Immature natural killer cell (primary cell): ENCODE measurements at regions not wholly inside any gene's neighbourhood (a gene's known extent, or its start where the extent isn't known, plus 50 kb on each side); places are given as distances from the start of the nearest gene placed in this dataset.

Experiments
- DNase-seq, 3 donors: peaks; one replicate each; pipeline ENCODE4 v3.0.0; 2022; ENCODE audit warnings: mixed read lengths in 1 of 3
- H3K27ac Mint-ChIP-seq, 6 donors: one replicate each; pipeline ENCODE4 v1.8.0; 2020; ENCODE audit warnings: mixed read lengths in 6 of 6, mild to moderate bottlenecking in 5 of 6, inconsistent platforms in 4 of 6, moderate library complexity in 3 of 6
- H3K27me3 Mint-ChIP-seq, 3 donors: one replicate each; pipeline ENCODE4 v1.8.0; 2020 to 2021; ENCODE audit warnings: low read depth in 3 of 3, mild to moderate bottlenecking in 3 of 3, mixed read lengths in 3 of 3, moderate library complexity in 3 of 3, inconsistent platforms in 1 of 3
- H3K36me3 Mint-ChIP-seq, 3 donors: one replicate each; pipeline ENCODE4 v1.8.0; 2020; ENCODE audit warnings: mixed read lengths in 3 of 3, inconsistent platforms in 2 of 3, mild to moderate bottlenecking in 2 of 3
- H3K4me1 Mint-ChIP-seq, 2 donors: one replicate each; pipeline ENCODE4 v1.8.0; 2020; ENCODE audit warnings: inconsistent platforms in 2 of 2, mild to moderate bottlenecking in 2 of 2, mixed read lengths in 2 of 2, moderate library complexity in 1 of 2
- H3K4me3 Mint-ChIP-seq, 5 donors: one replicate each; pipeline ENCODE4 v1.8.0; 2020; ENCODE audit warnings: mild to moderate bottlenecking in 5 of 5, mixed read lengths in 5 of 5, inconsistent platforms in 3 of 5, moderate library complexity in 3 of 5
- H3K9me3 Mint-ChIP-seq, 6 donors: one replicate each; pipeline ENCODE4 v1.8.0; 2020; ENCODE audit warnings: mild to moderate bottlenecking in 6 of 6, mixed read lengths in 6 of 6, inconsistent platforms in 4 of 6, moderate library complexity in 3 of 6

GRCh38 chr2:48146552-48146951 lies 167.9 kb upstream of the FOXN2 start:
- peak; percentile 59 to 68 (median 64) for DNase-seq
- Mint-ChIP-seq H3K36me3 (no peaks in the 10 kb centered on the region), H3K4me1 (peaks cover 33 to 34% of the 10 kb centered on the region in 2 donors), H3K4me3 (peak overlapping the region; percentile 71 to 81 (median 73)), H3K27me3 (peaks cover 2 to 9% (median 3%) of the 10 kb centered on the region in 3 donors), H3K9me3 (no peaks in the 10 kb centered on the region), H3K27ac (peak overlapping the region; percentile 77 to 96 (median 88))

- Mint-ChIP-seq H3K4me1 (peaks cover 33 to 34% of the 10 kb centered on the region in 2 donors), H3K27me3 (peaks cover 2 to 9% (median 3%) of the 10 kb centered on the region in 3 donors), H3K9me3 (no peaks in the 10 kb centered on the region), H3K36me3 (no peaks in the 10 kb centered on the region), H3K27ac (no peak overlapping the region), H3K4me3 (no peak overlapping the region)
- no peak for DNase-seq
Measured at GRCh38 chr2:48147719-48148118, 166.8 kb upstream of the FOXN2 start.

- no peak overlapping the region for H3K27ac Mint-ChIP-seq
- peaks cover 33 to 34% of the 10 kb centered on the region in 2 donors for H3K4me1 Mint-ChIP-seq
- H3K4me3 Mint-ChIP-seq = no peak overlapping the region
- no peaks in the 10 kb centered on the region for H3K9me3 Mint-ChIP-seq
- DNase-seq = no peak
- H3K36me3 Mint-ChIP-seq = no peaks in the 10 kb centered on the region
- H3K27me3 Mint-ChIP-seq = peaks cover 2 to 9% (median 3%) of the 10 kb centered on the region in 3 donors
Measured at GRCh38 chr2:48148841-48149430, 165.5 kb upstream of the FOXN2 start.

GRCh38 chr2:48157150-48157549 lies 157.3 kb upstream of the FOXN2 start:
- H3K27me3 Mint-ChIP-seq = peaks cover 3 to 12% (median 5%) of the 10 kb centered on the region in 3 donors
- peaks cover 15 to 22% (median 16%) of the 10 kb centered on the region in 6 donors for H3K9me3 Mint-ChIP-seq
- peaks cover 3 to 12% (median 11%) of the 10 kb centered on the region in 3 donors for H3K36me3 Mint-ChIP-seq
- no peak for DNase-seq
- H3K27ac Mint-ChIP-seq = no peak overlapping the region
- no peaks in the 10 kb centered on the region for H3K4me1 Mint-ChIP-seq
- H3K4me3 Mint-ChIP-seq = no peak overlapping the region

GRCh38 chr2:48161628-48162027 lies 152.9 kb upstream of the FOXN2 start:
- DNase-seq = no peak
- H3K4me1 Mint-ChIP-seq = no peaks in the 10 kb centered on the region
- H3K27me3 Mint-ChIP-seq = peaks cover 3 to 10% (median 5%) of the 10 kb centered on the region in 3 donors
- H3K9me3 Mint-ChIP-seq = peaks cover 15 to 25% (median 21%) of the 10 kb centered on the region in 6 donors
- H3K36me3 Mint-ChIP-seq = peaks cover 7 to 15% (median 13%) of the 10 kb centered on the region in 3 donors
- H3K27ac Mint-ChIP-seq = no peak overlapping the region
- no peak overlapping the region for H3K4me3 Mint-ChIP-seq

- Mint-ChIP-seq H3K27ac (no peak overlapping the region), H3K4me3 (no peak overlapping the region), H3K36me3 (peaks cover 5 to 15% (median 9%) of the 10 kb centered on the region in 3 donors), H3K9me3 (peaks cover 5 to 23% (median 13%) of the 10 kb centered on the region in 6 donors), H3K27me3 (peaks cover 2 to 6% (median 5%) of the 10 kb centered on the region in 3 donors), H3K4me1 (no peaks in the 10 kb centered on the region)
- no peak for DNase-seq
Measured at GRCh38 chr2:48162742-48163141, 151.7 kb upstream of the FOXN2 start.

- H3K27ac Mint-ChIP-seq = no peak overlapping the region
- peaks cover 5 to 9% (median 6%) of the 10 kb centered on the region in 3 donors for H3K36me3 Mint-ChIP-seq
- H3K4me1 Mint-ChIP-seq = no peaks in the 10 kb centered on the region
Measured at GRCh38 chr2:48165070-48165753, 149.3 kb upstream of the FOXN2 start.

GRCh38 chr2:48169141-48169592 lies 145.3 kb upstream of the FOXN2 start:
- no peaks in the 10 kb centered on the region for H3K4me1 Mint-ChIP-seq
- no peak for DNase-seq
- H3K27me3 Mint-ChIP-seq = peaks cover 0 to 2% (median 0%) of the 10 kb centered on the region in 3 donors
- no peak overlapping the region for H3K4me3 Mint-ChIP-seq
- peaks cover 0 to 18% (median 9%) of the 10 kb centered on the region in 6 donors for H3K9me3 Mint-ChIP-seq
- H3K36me3 Mint-ChIP-seq = peaks cover 2 to 9% (median 6%) of the 10 kb centered on the region in 3 donors
- no peak overlapping the region for H3K27ac Mint-ChIP-seq

More at GRCh38 chr2:48165070-48165753, 149.3 kb upstream of the FOXN2 start:
- H3K9me3 Mint-ChIP-seq = peaks cover 0 to 18% (median 9%) of the 10 kb centered on the region in 6 donors
- no peak overlapping the region for H3K4me3 Mint-ChIP-seq
- H3K27me3 Mint-ChIP-seq = peaks cover 0 to 4% (median 0%) of the 10 kb centered on the region in 3 donors
- no peak for DNase-seq

GRCh38 chr2:48170281-48170680 lies 144.2 kb upstream of the FOXN2 start:
- Mint-ChIP-seq H3K36me3 (peaks cover 2 to 9% (median 6%) of the 10 kb centered on the region in 3 donors), H3K9me3 (peaks cover 0 to 18% (median 9%) of the 10 kb centered on the region in 6 donors), H3K27ac (no peak overlapping the region), H3K4me3 (no peak overlapping the region), H3K27me3 (peaks cover 0 to 2% (median 2%) of the 10 kb centered on the region in 3 donors), H3K4me1 (no peaks in the 10 kb centered on the region)
- no peak for DNase-seq

- no peak for DNase-seq
- peaks cover 2 to 4% (median 2%) of the 10 kb centered on the region in 3 donors for H3K27me3 Mint-ChIP-seq
- H3K36me3 Mint-ChIP-seq = no peaks in the 10 kb centered on the region
- H3K9me3 Mint-ChIP-seq = peaks cover 0 to 2% (median 0%) of the 10 kb centered on the region in 6 donors
- peak overlapping the region in 1 of 6 donors; percentile 16 for H3K27ac Mint-ChIP-seq
- H3K4me1 Mint-ChIP-seq = no peaks in the 10 kb centered on the region
- H3K4me3 Mint-ChIP-seq = no peak overlapping the region
Measured at GRCh38 chr2:48173141-48173540, 141.3 kb upstream of the FOXN2 start.

- H3K4me3 Mint-ChIP-seq = no peak overlapping the region
- no peak for DNase-seq
- no peak overlapping the region for H3K27ac Mint-ChIP-seq
- H3K27me3 Mint-ChIP-seq = peaks cover 2 to 4% (median 3%) of the 10 kb centered on the region in 3 donors
- no peaks in the 10 kb centered on the region for H3K4me1 Mint-ChIP-seq
- H3K9me3 Mint-ChIP-seq = no peaks in the 10 kb centered on the region
- H3K36me3 Mint-ChIP-seq = no peaks in the 10 kb centered on the region
Measured at GRCh38 chr2:48174503-48174902, 140.0 kb upstream of the FOXN2 start.

GRCh38 chr2:48175254-48175653 lies 139.2 kb upstream of the FOXN2 start:
- Mint-ChIP-seq H3K27me3 (peaks cover 2 to 7% (median 4%) of the 10 kb centered on the region in 3 donors), H3K27ac (no peak overlapping the region), H3K9me3 (no peaks in the 10 kb centered on the region), H3K4me3 (no peak overlapping the region), H3K4me1 (no peaks in the 10 kb centered on the region), H3K36me3 (no peaks in the 10 kb centered on the region)
- DNase-seq = no peak

- H3K36me3 Mint-ChIP-seq = no peaks in the 10 kb centered on the region
- H3K4me3 Mint-ChIP-seq = no peak overlapping the region
- no peak for DNase-seq
- no peaks in the 10 kb centered on the region for H3K4me1 Mint-ChIP-seq
- peaks cover 2 to 7% (median 4%) of the 10 kb centered on the region in 3 donors for H3K27me3 Mint-ChIP-seq
- no peaks in the 10 kb centered on the region for H3K9me3 Mint-ChIP-seq
- no peak overlapping the region for H3K27ac Mint-ChIP-seq
Measured at GRCh38 chr2:48175656-48176055, 138.8 kb upstream of the FOXN2 start.

- H3K4me3 Mint-ChIP-seq = no peak overlapping the region
- peaks cover 2 to 7% (median 4%) of the 10 kb centered on the region in 3 donors for H3K27me3 Mint-ChIP-seq
- no peaks in the 10 kb centered on the region for H3K36me3 Mint-ChIP-seq
- H3K4me1 Mint-ChIP-seq = no peaks in the 10 kb centered on the region
- H3K9me3 Mint-ChIP-seq = no peaks in the 10 kb centered on the region
- no peak for DNase-seq
- no peak overlapping the region for H3K27ac Mint-ChIP-seq
Measured at GRCh38 chr2:48176876-48177275, 137.6 kb upstream of the FOXN2 start.
